H9 (cell line): ENCODE measurements at regions not wholly inside any gene's neighbourhood (a gene's known extent, or its start where the extent isn't known, plus 50 kb on each side); places are given as distances from the start of the nearest gene placed in this dataset.

ENCODE experiments used
- DNase-seq: peaks from one replicate; pipeline ENCODE4 v3.0.0-alpha.2; 2017
- H2AFZ ChIP-seq: one replicate; pipeline ENCODE4 v1.6.1; 2013; ENCODE audit warnings: mild to moderate bottlenecking, low read length, control low read depth, moderate library complexity
- H2AK5ac ChIP-seq: 2 replicates; pipeline ENCODE4 v1.6.1; 2013; ENCODE audit warnings: low read length, control low read depth, mixed read lengths; ENCODE audit not compliant: insufficient read length
- H2BK120ac ChIP-seq: one replicate; pipeline ENCODE4 v1.6.1; 2013; ENCODE audit warnings: low read depth, mild to moderate bottlenecking, low read length, control low read depth, inconsistent platforms; ENCODE audit not compliant: poor library complexity, severe bottlenecking
- H2BK12ac ChIP-seq: 2 replicates; pipeline ENCODE4 v1.6.1; 2013; ENCODE audit warnings: low read length, control low read depth, mixed read lengths, low read depth; ENCODE audit not compliant: insufficient read length
- H2BK15ac ChIP-seq: 2 replicates; pipeline ENCODE4 v1.6.1; 2013; ENCODE audit warnings: low read depth, low read length, control low read depth
- H2BK20ac ChIP-seq: one replicate; pipeline ENCODE4 v1.6.1; 2013; ENCODE audit warnings: low read depth, mild to moderate bottlenecking, low read length, control low read depth, inconsistent platforms; ENCODE audit not compliant: poor library complexity, severe bottlenecking
- H2BK5ac ChIP-seq: 2 replicates; pipeline ENCODE4 v1.6.1; 2013; ENCODE audit warnings: low read length, control low read depth, mixed read lengths; ENCODE audit not compliant: insufficient read length
- H3K14ac ChIP-seq: 2 replicates; pipeline ENCODE4 v1.6.1; 2013; ENCODE audit warnings: low read length, control low read depth; ENCODE audit not compliant: insufficient read depth
- H3K18ac ChIP-seq: 2 replicates; pipeline ENCODE4 v1.6.1; 2013; ENCODE audit warnings: low read depth, mild to moderate bottlenecking, mixed read lengths, low read length, control low read depth; ENCODE audit not compliant: insufficient read length
- H3K23ac ChIP-seq: 2 replicates; pipeline ENCODE4 v1.6.1; 2013; ENCODE audit warnings: low read length, control low read depth, mixed read lengths, low read depth; ENCODE audit not compliant: insufficient read length
- H3K23me2 ChIP-seq: 2 replicates; pipeline ENCODE4 v1.6.1; 2013; ENCODE audit warnings: low read depth, mild to moderate bottlenecking, mixed read lengths, low read length, control low read depth; ENCODE audit not compliant: insufficient read length, poor library complexity, severe bottlenecking
- H3K27ac ChIP-seq: 2 replicates; pipeline ENCODE4 v1.5.1; 2013; ENCODE audit warnings: low read length, control low read depth, mixed read lengths, low read depth; ENCODE audit not compliant: insufficient read length
- H3K27me3 ChIP-seq: 2 replicates; pipeline ENCODE4 v1.6.1; 2013; ENCODE audit warnings: low read length, control low read depth, inconsistent platforms; ENCODE audit not compliant: insufficient read depth
- H3K4ac ChIP-seq: 2 replicates; pipeline ENCODE4 v1.6.1; 2013; ENCODE audit warnings: low read depth, mild to moderate bottlenecking, control low read depth, inconsistent platforms, low read length, moderate library complexity
- H3K4me1 ChIP-seq: 2 replicates; pipeline ENCODE4 v1.6.1; 2013; ENCODE audit warnings: low read length, control low read depth, inconsistent platforms; ENCODE audit not compliant: insufficient read depth
- H3K4me2 ChIP-seq: 2 replicates; pipeline ENCODE4 v1.6.1; 2013; ENCODE audit warnings: low read length, control low read depth, mixed read lengths; ENCODE audit not compliant: insufficient read length, insufficient read depth
- H3K56ac ChIP-seq: 2 replicates; pipeline ENCODE4 v1.6.1; 2013; ENCODE audit warnings: low read depth, mild to moderate bottlenecking, mixed read lengths, low read length, control low read depth; ENCODE audit not compliant: insufficient read length
- H3K79me1 ChIP-seq: 2 replicates; pipeline ENCODE4 v1.6.1; 2013; ENCODE audit warnings: low read depth, mild to moderate bottlenecking, moderate library complexity, low read length, control low read depth, inconsistent platforms; ENCODE audit not compliant: insufficient read depth, poor library complexity, severe bottlenecking
- H3K79me2 ChIP-seq: 2 replicates; pipeline ENCODE4 v1.6.1; 2013; ENCODE audit warnings: low read length, control low read depth, inconsistent platforms; ENCODE audit not compliant: insufficient read depth
- H3K9ac ChIP-seq: 2 replicates; pipeline ENCODE4 v1.6.1; 2013; ENCODE audit warnings: low read length, control low read depth, mixed read lengths; ENCODE audit not compliant: insufficient read length; ENCODE audit errors: extremely low read depth
- H3K9me3 ChIP-seq: one replicate; pipeline ENCODE4 v1.6.1; 2013; ENCODE audit warnings: low read depth, low read length, inconsistent platforms; ENCODE audit not compliant: control insufficient read depth
- H3T11ph ChIP-seq: one replicate; pipeline ENCODE4 v1.6.1; 2013; ENCODE audit warnings: mild to moderate bottlenecking, low read length, control low read depth, inconsistent platforms
- H4K20me1 ChIP-seq: one replicate; pipeline ENCODE4 v1.6.1; 2013; ENCODE audit not compliant: control insufficient read depth, insufficient read length, insufficient read depth
- H4K5ac ChIP-seq: 2 replicates; pipeline ENCODE4 v1.6.1; 2013; ENCODE audit warnings: low read depth, mild to moderate bottlenecking, mixed read lengths, low read length, control low read depth; ENCODE audit not compliant: insufficient read length
- H4K8ac ChIP-seq: replicated peaks from 2 replicates; pipeline ENCODE4 v1.6.1; 2013; ENCODE audit warnings: low read length, control low read depth, mixed read lengths, low read depth; ENCODE audit not compliant: insufficient read length
- H4K91ac ChIP-seq: 2 replicates; pipeline ENCODE4 v1.6.1; 2013; ENCODE audit warnings: low read depth, mild to moderate bottlenecking, moderate library complexity, mixed read lengths, low read length, control low read depth; ENCODE audit not compliant: insufficient read length
- H3K27ac Mint-ChIP-seq, 3 experiments: 2 replicates in 2 of 3; 3 replicates in 1 of 3; pipeline ENCODE4 v1.8.0; 2020 to 2021; ENCODE audit warnings: mixed read lengths in 3 of 3, mild to moderate bottlenecking in 1 of 3, moderate library complexity in 1 of 3
- H3K27me3 Mint-ChIP-seq: 2 replicates; pipeline ENCODE4 v1.8.0; 2021; ENCODE audit warnings: low read depth, mild to moderate bottlenecking, moderate library complexity, mixed read lengths
- H3K36me3 Mint-ChIP-seq, 3 experiments: 2 replicates in 2 of 3; 3 replicates in 1 of 3; pipeline ENCODE4 v1.8.0; 2020 to 2021; ENCODE audit warnings: low read depth in 3 of 3, mixed read lengths in 3 of 3; ENCODE audit not compliant: insufficient read depth in 1 of 3
- H3K4me1 Mint-ChIP-seq, 2 experiments: 2 replicates each; pipeline ENCODE4 v1.8.0; 2020; ENCODE audit warnings: mixed read lengths in 2 of 2
- H3K4me3 Mint-ChIP-seq, 2 experiments: 2 replicates in 1 of 2; 3 replicates in 1 of 2; pipeline ENCODE4 v1.8.0; 2020 to 2021; ENCODE audit warnings: mild to moderate bottlenecking in 2 of 2, mixed read lengths in 2 of 2, moderate library complexity in 1 of 2
- H3K9me3 Mint-ChIP-seq, 2 experiments: 2 replicates in 1 of 2; 3 replicates in 1 of 2; pipeline ENCODE4 v1.8.0; 2020; ENCODE audit warnings: mild to moderate bottlenecking in 2 of 2, mixed read lengths in 2 of 2, moderate library complexity in 1 of 2
- CTCF ChIP-seq: fragments of 200-600 bp; sonication (generic); conservative IDR thresholded peaks from 3 replicates; pipeline ENCODE4 v1.8.0; 2021; ENCODE audit warnings: antibody characterized with exemption, mild to moderate bottlenecking
- WGBS: extraction: QIAGEN DNeasy Blood & Tissue Kit; methylation state at CpG from one replicate; pipeline ENCODE4 v1.1.7; 2013; ENCODE audit warnings: missing lambda C conversion rate, low lambda C conversion rate, mixed read lengths; ENCODE audit not compliant: insufficient read length; ENCODE audit errors: extremely low coverage; 5-methylcytosine and 5-hydroxymethylcytosine counted together

- Mint-ChIP-seq H3K9me3 (peaks cover 4 to 12% of the 10 kb centered on the region in 2 experiments), H3K4me3 (no peak overlapping the region)
Measured at GRCh38 chr4:79551555-79551954, 143.5 kb upstream of the GK2 start.

More at GRCh38 chr4:79551555-79551954, 143.5 kb upstream of the GK2 start:
- DNase-seq, result no peak
- H3K27me3 Mint-ChIP-seq, result no peaks in the 10 kb centered on the region
- Histone ChIP-seq H3K9ac (no peak overlapping the region), H3K4me1 (no peaks in the 10 kb centered on the region; the same call in 1 of the 2 replicates), H3K14ac (no peak overlapping the region), H2BK12ac (no peak overlapping the region), H2AFZ (no peak overlapping the region), H3K9me3 (peaks cover 5% of the 10 kb centered on the region), H4K8ac (no peak overlapping the region), H3K4me2 (no peak overlapping the region), H3K4ac (no peak overlapping the region), H3K79me1 (no peaks in the 10 kb centered on the region), H4K5ac (no peak overlapping the region), H3K23me2 (no peaks in the 10 kb centered on the region), H2AK5ac (no peak overlapping the region), H2BK120ac (no peak overlapping the region), H4K20me1 (no peaks in the 10 kb centered on the region), H3K79me2 (no peaks in the 10 kb centered on the region), H2BK5ac (no peak overlapping the region), H2BK20ac (no peak overlapping the region), H3K56ac (no peak overlapping the region), H3K23ac (no peak overlapping the region), H3K27ac (no peak overlapping the region), H4K91ac (no peak overlapping the region), H3K18ac (no peak overlapping the region), H2BK15ac (no peak overlapping the region), H3K27me3 (no peaks in the 10 kb centered on the region), H3T11ph (no peak overlapping the region)
- H3K4me1 Mint-ChIP-seq, result peaks cover 23 to 27% of the 10 kb centered on the region in 2 experiments
- no CpG with 5 or more reads among the region's 5 CpGs for WGBS
- peaks cover 9 to 71% (median 9%) of the 10 kb centered on the region in 3 experiments for H3K36me3 Mint-ChIP-seq
- H3K27ac Mint-ChIP-seq, result 0 out of 7 replicates have a peak overlapping the region, but pooled peaks of 1 of the 3 experiments have one; percentile 32
- TF ChIP-seq CTCF, result no peak
